Cardiac septum (tissue), 1 donor: ENCODE measurements at regions not wholly inside any gene's neighbourhood (a gene's known extent, or its start where the extent isn't known, plus 50 kb on each side); places are given as distances from the start of the nearest gene placed in this dataset.

Experiments used
- DNase-seq: peaks from one replicate; pipeline ENCODE4 v3.0.0-alpha.2; 2020; ENCODE audit warnings: low spot score
- intact Hi-C: fragments of 100-400 bp; cut with DNase I; formaldehyde crosslinking; loops from one replicate; pipeline ENCODE4 v1.14.0; 2022
- donor health status: DM: no; HTN: no; CAD: no.

DNA sequence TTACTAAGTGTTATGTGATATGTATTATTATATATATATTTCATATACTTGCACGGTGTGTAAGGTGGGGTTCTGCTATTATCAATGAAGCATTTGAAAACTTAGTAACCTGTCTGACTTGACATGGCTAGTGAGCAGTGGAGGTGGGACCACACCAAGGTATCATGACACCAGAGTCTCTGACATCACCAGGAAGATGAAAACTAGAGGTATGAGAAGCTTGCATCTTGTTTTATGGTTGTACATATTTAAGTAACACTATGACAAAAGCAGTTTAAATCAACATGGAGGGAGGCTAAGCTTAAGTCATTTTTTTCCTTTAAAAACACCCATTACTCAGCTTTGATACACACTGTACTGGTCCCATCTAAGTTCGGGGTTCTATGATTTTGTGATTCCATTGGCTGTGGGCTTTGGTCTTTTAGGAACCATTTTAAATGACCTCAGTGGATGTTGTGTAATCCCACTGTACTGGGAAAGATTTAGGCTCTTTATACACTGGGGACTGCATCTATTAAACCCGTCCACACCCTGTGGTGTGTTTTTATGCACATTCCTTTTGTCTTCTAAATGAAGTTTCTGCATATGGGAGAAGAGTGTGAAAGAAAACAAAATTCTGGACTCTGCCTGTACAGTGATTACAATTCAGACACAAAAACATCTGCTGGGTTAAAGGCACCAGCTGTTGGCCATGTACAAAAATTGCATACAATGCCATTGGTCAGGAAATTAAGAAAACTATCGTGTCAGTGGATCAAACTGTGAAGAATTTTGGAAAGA is 570.6 kb downstream of the SPRY1 start:
- no peak for DNase-seq
- intact Hi-C loops, result no loop called here

DNA sequence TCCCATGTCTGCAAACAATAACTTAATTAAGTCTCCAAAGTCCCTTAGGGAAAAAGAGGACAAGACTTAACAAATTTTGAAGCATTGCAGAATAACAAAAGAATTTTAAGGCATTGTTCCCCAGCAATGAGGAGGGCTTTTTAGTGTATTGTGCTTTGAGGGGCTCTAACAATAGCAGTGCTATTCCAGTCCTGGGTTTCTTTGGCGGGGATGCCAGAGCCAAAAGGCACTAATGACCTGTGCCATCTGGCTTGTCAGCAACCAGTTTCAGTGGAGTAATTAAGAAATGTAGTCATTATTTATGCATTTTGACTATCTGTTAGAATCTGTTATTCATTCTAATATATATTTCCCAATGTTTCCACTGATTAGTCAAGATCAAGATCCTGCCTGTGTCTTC is 575.4 kb downstream of the SPRY1 start:
- DNase-seq, result no peak
- intact Hi-C loops, result no loop called here

DNA sequence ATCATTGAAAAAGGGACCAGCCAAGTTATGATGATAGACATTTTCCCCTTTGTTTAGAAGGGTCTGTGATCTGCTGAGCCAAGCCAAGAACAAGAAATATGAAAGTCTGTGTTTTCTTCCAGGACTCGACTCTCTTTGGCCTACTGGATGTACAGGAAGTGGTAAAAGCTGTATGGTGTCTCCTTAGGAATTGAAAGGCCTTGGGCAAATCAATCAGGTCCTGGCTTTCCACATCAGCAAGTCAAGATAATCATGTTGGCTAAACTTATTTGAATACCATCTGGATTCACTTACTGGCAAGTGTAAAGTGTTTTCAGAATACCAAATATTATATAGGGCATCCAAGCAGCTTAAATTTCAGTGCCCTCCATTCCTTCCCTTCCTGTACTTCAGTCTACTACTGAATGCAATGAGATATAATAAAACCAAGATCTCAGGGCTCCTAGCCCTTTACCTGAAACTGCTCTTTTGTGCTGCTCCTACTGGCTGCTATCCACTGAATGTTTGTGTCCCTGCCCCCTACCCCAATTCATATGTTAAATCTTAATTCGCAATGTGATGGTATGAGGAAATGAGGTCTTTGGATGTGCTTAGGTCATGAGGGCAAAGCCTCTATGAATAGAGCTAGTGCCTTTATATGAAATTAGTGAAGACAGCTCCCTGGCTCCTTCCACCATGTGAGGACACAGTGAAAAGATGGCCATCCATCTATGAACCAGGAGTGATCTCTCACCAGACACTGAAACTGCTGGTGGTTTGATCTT is 578.0 kb downstream of the SPRY1 start:
- intact Hi-C loops, result no loop called here
- DNase-seq, result no peak

DNA sequence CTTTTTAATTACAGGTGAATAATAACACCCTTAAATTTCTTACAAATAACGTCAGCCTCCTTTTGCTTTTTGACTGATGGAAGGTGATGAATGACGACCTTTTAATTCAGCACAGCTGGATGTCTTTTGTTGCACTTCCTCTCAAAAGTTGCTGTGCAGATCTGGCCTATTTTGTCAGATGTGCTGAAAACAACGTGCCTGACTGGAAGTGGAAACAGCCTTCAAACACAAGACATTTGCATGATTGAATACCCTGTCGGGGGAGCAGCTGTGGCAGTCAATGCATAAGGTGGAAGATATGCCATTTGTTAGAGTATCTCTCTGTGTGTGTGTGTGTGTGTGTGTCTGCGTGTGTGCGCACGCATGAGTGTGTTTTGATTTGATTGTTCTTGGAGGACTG is 579.7 kb downstream of the SPRY1 start:
- intact Hi-C loops, result no loop called here
- no peak for DNase-seq

DNA sequence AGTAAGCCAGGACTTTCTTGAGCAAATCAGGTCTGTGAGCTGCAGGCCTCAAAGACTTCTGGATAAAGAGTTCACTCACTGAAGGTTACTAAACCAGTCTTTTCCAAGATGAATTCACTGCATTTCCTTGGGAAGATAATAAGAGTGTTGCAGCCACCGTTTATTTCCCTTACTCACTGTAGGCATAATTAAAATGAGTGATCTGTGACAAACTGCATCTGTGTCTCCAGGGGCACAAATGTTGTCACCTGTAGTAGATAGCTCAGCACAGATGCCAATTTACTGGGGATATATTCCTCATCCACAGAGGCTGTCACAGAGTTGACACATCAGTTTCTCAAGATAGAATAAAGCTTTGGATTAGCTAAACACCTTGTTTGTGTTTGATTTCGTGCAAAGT is 580.2 kb downstream of the SPRY1 start:
- intact Hi-C loops, result no loop called here
- no peak for DNase-seq

DNA sequence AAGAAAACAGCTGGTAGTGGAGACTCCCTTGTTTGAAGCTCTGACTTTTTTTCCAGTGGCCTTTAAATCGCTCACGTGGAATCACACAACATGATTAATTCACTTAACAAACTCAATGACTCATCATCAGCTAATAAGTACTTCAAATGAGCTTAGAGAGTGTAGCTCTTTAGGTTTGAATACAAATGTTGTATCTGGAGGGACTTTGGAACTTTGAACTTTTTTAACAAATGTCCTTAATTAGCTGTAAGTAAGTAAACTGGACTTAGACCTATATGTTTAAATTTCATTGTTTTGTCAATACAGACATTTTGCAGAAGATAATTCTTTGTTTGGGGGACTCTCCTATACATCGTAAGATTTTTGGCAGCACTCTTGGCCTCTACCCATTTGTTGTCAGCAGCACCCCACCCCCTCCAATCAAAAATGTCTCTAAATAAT is 581.1 kb downstream of the SPRY1 start:
- DNase-seq, result no peak
- intact Hi-C loops, result no loop called here

DNA sequence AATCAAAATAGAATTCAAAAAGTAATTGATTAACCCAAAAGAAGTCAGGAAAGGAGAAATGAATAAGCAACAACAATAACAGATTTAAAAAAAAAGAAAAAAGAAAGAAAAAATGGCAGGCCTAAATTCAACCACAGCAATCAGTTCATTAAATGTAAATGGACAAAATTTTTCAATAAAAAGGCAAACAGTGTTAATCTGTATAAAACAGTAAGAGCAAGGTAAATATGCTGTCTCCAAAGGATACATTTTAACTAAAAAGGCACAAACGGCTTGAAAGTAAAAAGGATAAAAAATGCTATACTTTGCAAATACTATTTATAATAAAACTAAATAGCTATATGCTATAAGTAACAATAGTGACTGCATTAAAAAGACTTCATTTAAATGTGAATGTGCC is 582.0 kb downstream of the SPRY1 start:
- no peak for DNase-seq
- intact Hi-C loops, result no loop called here

DNA sequence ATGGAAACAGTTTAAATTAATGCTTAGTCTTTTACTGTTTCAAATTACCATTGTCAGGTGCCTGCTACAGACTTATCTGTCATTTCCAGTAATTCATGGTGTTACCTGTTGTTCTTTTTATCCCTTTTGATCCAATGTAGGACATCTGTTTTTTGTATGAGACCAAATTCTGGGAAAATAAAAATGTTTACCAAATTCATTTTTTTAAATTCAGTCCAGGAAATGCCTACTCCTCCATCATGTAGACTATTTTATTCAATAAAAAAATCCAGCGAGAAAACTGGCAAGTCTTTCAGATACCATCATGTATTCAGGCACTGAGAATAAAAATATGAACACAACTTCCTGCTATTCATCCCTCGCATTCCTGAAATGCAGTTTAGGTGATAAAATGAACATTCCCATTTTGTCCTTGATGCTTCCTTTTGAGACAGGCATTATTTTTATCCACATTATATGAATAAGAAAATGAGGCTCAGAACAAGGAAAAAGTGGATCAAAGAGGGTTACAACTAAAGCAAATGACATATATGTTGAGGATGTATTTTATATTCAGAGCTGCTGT is 584.2 kb downstream of the SPRY1 start:
- no peak for DNase-seq
- intact Hi-C loops, result loop anchor here (10.0 kb wide), 1 partner anchor 426 kb away; no protein-coding TSS in a partner anchor

DNA sequence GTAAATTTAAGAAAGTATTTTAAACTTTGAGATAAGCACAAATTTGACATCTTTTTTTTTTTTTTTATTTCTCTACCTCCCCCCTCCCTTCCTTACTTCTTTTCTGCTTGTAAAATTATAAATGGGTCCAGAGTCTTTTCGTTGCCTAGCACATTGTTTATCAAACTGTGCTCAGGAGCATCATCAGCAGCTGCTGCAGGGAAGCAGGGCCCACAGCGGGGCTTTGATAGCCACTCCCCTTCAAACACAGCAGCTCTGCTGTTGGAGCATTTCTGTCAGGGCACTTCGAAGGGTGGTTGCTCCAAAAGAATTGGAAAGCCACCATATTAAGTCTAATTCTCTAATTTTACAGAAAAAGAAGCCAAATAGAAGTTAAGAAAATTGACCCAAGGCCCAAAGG is 588.3 kb downstream of the SPRY1 start:
- DNase-seq, result no peak
- intact Hi-C loops, result loop anchor here (5.0 to 10.0 kb wide), 2 partner anchors 430 to 588 kb away; partner anchors contain the start of gene SPRY1

DNA sequence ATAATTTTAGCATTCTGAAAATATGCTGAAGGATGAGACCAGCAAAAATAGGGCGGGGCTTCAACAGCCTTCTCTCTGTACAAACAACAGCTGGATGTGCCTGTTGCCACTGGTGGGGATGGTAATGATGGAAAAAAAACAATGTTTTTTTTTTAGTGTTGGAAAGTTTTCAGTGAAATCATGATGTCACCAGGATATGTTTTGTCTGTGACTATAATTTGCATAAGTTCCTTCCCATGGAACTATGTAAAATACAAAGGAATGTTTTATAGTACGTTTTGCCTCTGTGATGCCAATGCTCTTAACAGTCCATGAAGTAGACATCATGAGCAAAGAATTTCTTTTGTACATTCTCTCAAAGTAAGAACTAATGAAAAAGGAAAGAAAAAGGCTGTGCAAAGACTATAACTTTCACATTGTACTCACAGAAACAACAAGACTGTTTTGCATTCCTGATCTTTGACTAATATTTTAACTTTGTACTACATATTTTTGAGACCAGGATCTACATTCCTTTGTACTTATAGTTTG is 589.7 kb downstream of the SPRY1 start:
- no peak for DNase-seq
- intact Hi-C loops, result loop anchor here (2.0 to 10.0 kb wide), 3 partner anchors 74 to 589 kb away; partner anchors contain the start of gene SPRY1

DNA sequence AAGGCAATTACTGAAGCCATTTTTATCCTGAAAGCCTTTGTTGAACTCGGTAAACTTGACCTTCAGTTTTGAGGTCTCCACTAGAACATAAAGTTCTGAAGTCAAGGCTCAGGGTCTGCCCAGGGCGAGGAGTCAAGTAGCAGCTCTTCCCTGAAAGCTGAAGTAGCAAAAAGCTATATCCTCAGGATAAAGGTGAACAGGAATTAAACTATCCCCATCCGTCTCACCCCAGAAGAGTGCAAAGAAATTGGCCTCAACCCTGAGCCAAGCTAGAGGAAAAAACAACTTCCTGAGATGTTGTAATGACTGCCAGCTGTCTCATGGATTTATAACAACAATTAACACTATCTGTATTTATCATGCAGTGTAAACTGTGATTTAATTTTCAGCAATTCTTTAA is 590.8 kb downstream of the SPRY1 start:
- intact Hi-C loops, result loop anchor here (2.0 to 10.0 kb wide), 3 partner anchors 73 to 590 kb away; partner anchors contain the start of gene SPRY1
- no peak for DNase-seq

DNA sequence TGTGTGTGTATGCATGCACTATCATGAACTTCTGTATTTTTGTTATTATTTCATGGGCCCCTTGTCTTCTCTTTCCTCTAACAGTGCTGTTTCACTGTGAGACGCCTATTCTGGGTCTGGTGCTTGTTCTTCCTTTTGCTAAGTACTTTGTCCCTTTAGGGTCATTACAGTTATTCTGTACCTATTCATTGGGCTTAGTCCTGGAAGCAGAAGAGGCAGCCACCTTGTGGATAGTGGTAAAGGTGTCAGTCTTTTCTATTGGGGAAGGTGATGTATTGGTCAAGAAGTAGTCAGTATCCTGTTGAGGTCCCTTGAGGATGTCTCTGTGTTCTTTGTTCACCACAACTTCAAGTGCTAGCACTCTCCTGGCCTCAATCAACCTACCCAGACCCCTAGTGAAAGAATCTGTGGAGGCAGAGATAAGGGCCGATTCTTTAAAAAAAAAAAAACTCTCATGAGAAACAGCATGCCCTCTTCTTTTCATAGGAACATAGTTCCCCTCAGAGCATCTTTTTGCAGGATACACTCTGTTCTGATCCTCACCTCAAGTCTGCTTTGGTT is 593.8 kb downstream of the SPRY1 start:
- DNase-seq, result no peak
- intact Hi-C loops, result no loop called here

DNA sequence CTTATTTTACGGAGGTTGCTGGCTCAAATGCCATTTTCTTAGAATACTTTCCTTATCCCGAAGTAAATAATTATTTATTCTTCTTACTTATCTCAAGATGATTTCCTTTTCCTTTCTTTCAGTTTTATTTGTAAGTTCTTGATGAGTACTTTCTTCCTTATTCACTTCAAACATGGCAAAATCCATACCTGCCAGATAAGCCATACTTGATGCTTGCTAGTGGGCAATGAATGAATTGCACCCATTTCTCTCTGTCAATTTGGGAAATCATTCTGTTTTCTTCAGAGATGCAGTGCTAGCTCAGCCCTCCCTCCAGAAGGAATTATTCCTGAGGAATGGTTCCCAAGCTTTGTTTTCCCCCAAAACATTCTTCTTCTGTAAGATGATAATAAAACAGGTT is 598.3 kb downstream of the SPRY1 start:
- DNase-seq, result no peak
- intact Hi-C loops, result no loop called here

DNA sequence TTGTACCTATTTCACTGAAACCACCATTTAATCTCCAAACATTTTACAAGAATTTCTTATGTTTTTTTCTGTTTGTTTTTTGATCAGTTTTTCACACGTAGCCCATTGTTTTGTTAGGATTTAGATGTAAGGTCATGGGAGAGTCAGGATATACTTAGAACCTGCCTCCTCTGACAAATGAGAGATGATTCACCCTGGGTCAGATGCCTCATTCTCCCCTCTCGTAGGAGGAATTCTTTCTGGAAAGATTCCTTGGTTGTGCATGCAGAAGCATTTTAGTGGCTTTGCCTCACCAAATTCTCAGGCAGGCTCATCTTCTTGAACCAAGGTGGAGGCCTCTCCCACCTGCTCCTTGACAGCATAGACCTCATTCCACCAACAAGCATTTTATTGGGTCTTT is 599.3 kb downstream of the SPRY1 start:
- DNase-seq, result no peak
- intact Hi-C loops, result no loop called here

DNA sequence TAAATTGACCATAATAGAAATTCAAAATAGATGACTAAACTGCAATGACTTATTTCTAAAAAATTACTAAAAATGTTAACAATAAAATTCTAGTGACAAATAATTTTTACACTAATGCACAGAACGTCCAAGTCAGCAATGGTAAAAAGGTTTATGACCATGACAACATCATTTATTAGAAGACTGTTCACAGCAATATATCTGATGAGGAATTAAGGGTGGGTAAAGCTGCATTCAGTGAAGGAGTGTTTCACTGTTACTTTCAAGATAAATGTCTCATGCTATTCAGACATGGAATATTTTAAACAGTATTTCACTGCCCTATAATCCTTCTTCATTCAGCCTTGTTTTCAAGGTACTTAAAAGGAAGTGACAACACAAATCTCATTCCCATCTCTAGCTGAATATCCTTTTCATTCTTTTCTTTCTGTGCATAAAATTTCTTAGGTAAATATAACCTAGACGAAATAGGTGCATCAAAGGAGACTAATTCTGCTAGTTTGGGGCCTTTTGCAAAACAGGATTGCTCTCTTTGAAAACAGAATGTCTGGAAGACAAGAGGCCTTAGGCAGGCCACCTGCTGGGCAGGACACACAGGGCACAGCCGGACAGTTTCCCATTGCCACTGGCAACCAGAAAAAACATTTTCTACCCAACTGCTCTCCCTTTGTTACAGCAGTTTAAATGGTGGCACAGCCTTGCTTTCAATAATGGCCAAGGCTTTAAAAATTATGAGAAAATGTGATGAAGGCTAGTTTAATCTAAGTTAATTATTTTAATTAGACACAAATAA is 600.3 kb downstream of the SPRY1 start:
- intact Hi-C loops, result no loop called here
- no peak for DNase-seq

DNA sequence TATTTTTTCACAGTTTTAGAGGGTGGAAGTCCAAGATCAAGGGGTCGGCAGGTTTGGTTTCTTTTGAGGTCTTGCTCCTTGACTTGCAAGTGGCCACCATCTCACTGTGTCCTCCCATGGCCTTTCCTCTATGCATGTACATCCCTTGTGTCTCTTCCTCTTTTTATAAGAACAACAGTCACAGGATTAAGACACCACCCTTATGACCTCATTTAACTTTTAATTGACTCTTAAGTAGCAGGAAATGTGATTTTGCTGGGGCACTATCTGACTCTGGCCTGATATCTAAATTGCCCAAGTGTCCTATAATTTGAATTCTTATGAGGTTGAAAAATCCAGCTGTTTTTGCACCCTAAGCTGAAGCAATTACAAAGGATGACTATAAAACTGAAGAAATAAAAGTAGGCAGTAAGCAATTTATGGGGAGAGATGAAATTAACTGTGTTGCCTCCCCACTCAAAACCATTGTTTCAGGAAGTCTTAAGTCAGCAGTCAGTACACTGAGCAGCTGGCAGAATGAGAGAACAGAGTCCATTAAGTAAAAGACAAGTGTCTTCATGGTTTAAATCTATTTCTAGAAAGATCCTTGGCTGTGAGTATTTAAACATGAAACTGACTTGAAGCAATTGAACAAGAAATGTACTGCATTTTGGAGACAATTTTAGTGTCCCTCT is 601.3 kb downstream of the SPRY1 start:
- intact Hi-C loops, result no loop called here
- no peak for DNase-seq

DNA sequence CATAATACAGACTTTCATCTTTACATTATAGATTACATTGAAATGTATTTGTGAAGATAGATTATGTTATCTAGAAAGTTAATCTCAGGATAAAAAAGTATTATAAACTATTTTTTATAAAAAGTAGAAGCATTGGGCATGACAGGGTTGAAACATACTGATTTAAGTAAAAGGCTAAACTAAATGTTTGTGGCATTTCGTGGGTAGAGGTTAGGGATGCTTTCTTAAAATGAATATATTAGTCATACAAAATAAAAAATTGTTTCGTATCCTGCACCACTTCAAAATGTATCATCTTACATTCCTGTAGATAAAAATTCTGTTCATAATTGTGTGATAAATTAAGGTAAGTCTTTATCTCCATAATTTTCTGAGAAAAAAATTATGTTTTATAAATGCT is 603.6 kb downstream of the SPRY1 start:
- intact Hi-C loops, result no loop called here
- no peak for DNase-seq

DNA sequence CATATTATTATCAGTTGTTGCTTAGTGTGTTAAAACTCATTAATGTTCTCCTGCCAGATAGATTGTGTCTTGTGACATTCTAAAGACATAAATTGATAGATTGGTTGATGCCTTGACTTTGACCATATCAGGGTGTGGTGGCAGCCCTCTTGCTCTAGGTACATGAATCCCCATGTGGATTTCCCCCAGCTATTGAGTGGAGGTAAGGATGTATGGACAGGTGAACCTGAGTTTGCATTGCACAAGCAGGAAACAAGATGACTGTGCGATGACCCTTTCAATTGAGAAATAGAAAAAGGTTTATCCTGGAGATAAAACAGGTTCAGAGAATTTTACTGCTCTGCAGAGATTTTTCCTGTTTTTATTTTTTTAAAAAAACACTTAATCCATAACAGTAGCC is 619.2 kb downstream of the SPRY1 start:
- intact Hi-C loops, result no loop called here
- DNase-seq, result no peak
